HCT116 (cell line): ENCODE measurements at regions not wholly inside any gene's neighbourhood (a gene's known extent, or its start where the extent isn't known, plus 50 kb on each side); places are given as distances from the start of the nearest gene placed in this dataset.

Source experiments
- ATAC-seq: fragments of 200-7000 bp; cut with Tn5 transposase; 2 replicates; pipeline ENCODE4 v1.9.1; 2020; ENCODE audit warnings: mild to moderate bottlenecking, moderate library complexity
- BruUV-seq: library from RNA; stranded (reverse); fragments of 400-500 nt; replicated peaks from 2 replicates; lab custom pipeline; 2021; lab: Mats Ljungman, UMichigan
- CTCF ChIA-PET: fragments of 300-600 bp; sonication (Branson Sonifier 250); formaldehyde crosslinking; loops from one replicate; lab custom pipeline; 2021; ENCODE audit warnings: antibody characterized with exemption; lab: Charles Lee
- POLR2A ChIA-PET: fragments of 300-600, 350-600 bp; sonication (Branson Sonifier 250); formaldehyde crosslinking; loops from one replicate; lab custom pipeline; 2021; ENCODE audit warnings: antibody characterized with exemption; lab: Charles Lee
- RAD21 ChIA-PET, 2 experiments: fragments of 300-600 bp; sonication (Branson Sonifier 250); formaldehyde crosslinking; loops; one replicate each; lab custom pipeline; 2023; ENCODE audit warnings: low total read pairs in 2 of 2; ENCODE audit not compliant: uncharacterized antibody in 2 of 2, unreplicated experiment in 2 of 2, low non-redundant PET in 1 of 2; lab: Charles Lee
- DNase-seq: peaks from one replicate; pipeline ENCODE4 v3.0.0-alpha.2; 2010; ENCODE audit warnings: low read depth, low spot score
- H2AFZ ChIP-seq: fragments of 200-600 bp; shearing (Covaris generic), sonication (generic); 2 replicates; pipeline ENCODE4 v1.6.1; 2017; ENCODE audit warnings: low read depth, mixed run types, mixed read lengths, antibody characterized with exemption, low read length; ENCODE audit not compliant: poor library complexity, severe bottlenecking
- H3K27ac ChIP-seq: 2 replicates; pipeline ENCODE4 v1.5.1; 2012; ENCODE audit warnings: low read depth, low read length
- H3K27me3 ChIP-seq: fragments of 200-600 bp; sonication (generic); 2 replicates; pipeline ENCODE4 v1.6.1; 2016; ENCODE audit warnings: mixed run types, low read length, mixed read lengths; ENCODE audit not compliant: insufficient read depth
- H3K36me3 ChIP-seq, 2 experiments: fragments of 200-500 bp in 1 of 2; fragments of 200-600 bp in 1 of 2; sonication (Bioruptor generic) in 1 of 2; sonication (generic) in 1 of 2; 2 replicates each; pipeline versions ENCODE4 v1.5.1 to v1.6.1; 2014 to 2016; ENCODE audit warnings: low read length in 2 of 2, inconsistent platforms in 1 of 2, mixed read lengths in 1 of 2, mixed run types in 1 of 2; ENCODE audit not compliant: insufficient read depth in 2 of 2, control insufficient read depth in 1 of 2
- H3K4me1 ChIP-seq, 2 experiments: fragments of 200-600 bp in 1 of 2; sonication (generic) in 1 of 2; 2 replicates each; pipeline versions ENCODE4 v1.5.1 to v1.6.1; 2012 to 2017; ENCODE audit warnings: low read length in 2 of 2, inconsistent platforms in 1 of 2, mild to moderate bottlenecking in 1 of 2, mixed read lengths in 1 of 2, mixed run types in 1 of 2, moderate library complexity in 1 of 2; ENCODE audit not compliant: insufficient read depth in 2 of 2, control insufficient read depth in 1 of 2
- H3K4me2 ChIP-seq: fragments of 200-600 bp; sonication (generic); 2 replicates; pipeline ENCODE4 v1.6.1; 2017; ENCODE audit warnings: mixed run types, low read length, mixed read lengths
- H3K4me3 ChIP-seq, 2 experiments: fragments of 200-600 bp in 1 of 2; sonication (generic) in 1 of 2; replicated peaks in 1 of 2; 2 replicates each; pipeline ENCODE4 v1.5.1; 2011 to 2016; ENCODE audit warnings: low read length in 2 of 2, control low read depth in 1 of 2, low read depth in 1 of 2, mild to moderate bottlenecking in 1 of 2, mixed read lengths in 1 of 2, mixed run types in 1 of 2
- H3K79me2 ChIP-seq: fragments of 200-600 bp; sonication (generic); 2 replicates; pipeline ENCODE4 v1.6.1; 2017; ENCODE audit warnings: mild to moderate bottlenecking, mixed run types, low read length, moderate library complexity, mixed read lengths; ENCODE audit not compliant: insufficient read depth
- H3K9ac ChIP-seq: fragments of 200-600 bp; sonication (generic); 2 replicates; pipeline ENCODE4 v1.6.1; 2016; ENCODE audit warnings: low read length, mixed read lengths
- H3K9me2 ChIP-seq: fragments of 200-600 bp; sonication (generic), shearing (Covaris generic); 2 replicates; pipeline ENCODE4 v1.6.1; 2017; ENCODE audit warnings: mixed run types, mild to moderate bottlenecking, moderate library complexity; ENCODE audit not compliant: insufficient read depth
- H3K9me3 ChIP-seq, 2 experiments: fragments of 200-500 bp in 1 of 2; fragments of 200-600 bp in 1 of 2; sonication (Bioruptor generic) in 1 of 2; sonication (generic) in 1 of 2; 2 replicates each; pipeline ENCODE4 v1.6.1; 2014 to 2017; ENCODE audit warnings: low read length in 2 of 2, mixed read lengths in 2 of 2, inconsistent platforms in 1 of 2, low read depth in 1 of 2, mild to moderate bottlenecking in 1 of 2, mixed run types in 1 of 2, moderate library complexity in 1 of 2; ENCODE audit not compliant: control insufficient read depth in 1 of 2, insufficient read depth in 1 of 2
- H4K20me1 ChIP-seq: fragments of 200-600 bp; sonication (generic), shearing (Covaris generic); 2 replicates; pipeline ENCODE4 v1.6.1; 2017; ENCODE audit warnings: mixed run types, mild to moderate bottlenecking, moderate library complexity; ENCODE audit not compliant: insufficient read depth
- EZH2 ChIP-seq: fragments of 200-600 bp; sonication (generic); IDR thresholded peaks from 2 replicates; pipeline ENCODE4 v1.6.1; 2017; ENCODE audit warnings: antibody characterized with exemption, mixed run types
- FOSL1 ChIP-seq: IDR thresholded peaks from 2 replicates; pipeline ENCODE4 v1.6.1; 2012; ENCODE audit warnings: low read depth
- JUND ChIP-seq: IDR thresholded peaks from 2 replicates; pipeline ENCODE4 v1.6.1; 2012
- POLR2A ChIP-seq: IDR thresholded peaks from 2 replicates; pipeline ENCODE4 v1.7.0; 2011; ENCODE audit warnings: borderline replicate concordance; ENCODE audit not compliant: insufficient read depth, insufficient read length; ENCODE audit errors: extremely low read depth
- POLR2AphosphoS5 ChIP-seq: IDR thresholded peaks from 2 replicates; pipeline ENCODE4 v1.6.1; 2011; ENCODE audit warnings: mild to moderate bottlenecking, low read depth, low read length, moderate library complexity
- RAD21 ChIP-seq: IDR thresholded peaks from 2 replicates; pipeline ENCODE4 v1.6.1; 2012; ENCODE audit warnings: low read depth, mild to moderate bottlenecking
- SP1 ChIP-seq: IDR thresholded peaks from 2 replicates; pipeline ENCODE4 v1.6.1; 2012; ENCODE audit warnings: low read depth
- SRF ChIP-seq: IDR thresholded peaks from 2 replicates; pipeline ENCODE4 v1.6.1; 2012; ENCODE audit warnings: low read depth
- YY1 ChIP-seq: IDR thresholded peaks from 2 replicates; pipeline ENCODE4 v1.6.1; 2011; ENCODE audit warnings: low read length, low read depth, moderate library complexity, mild to moderate bottlenecking; ENCODE audit not compliant: insufficient replicate concordance; ENCODE audit errors: extremely low read depth
- ZFX ChIP-seq: fragments of 450-650 bp; IDR thresholded peaks from 2 replicates; pipeline ENCODE4 v1.6.1; 2017
- intact Hi-C: fragments of 100-400 bp; cut with micrococcal nuclease; formaldehyde crosslinking; loops from 2 replicates; pipeline ENCODE4 v1.10.0; 2022
- TF ChIP-seq, protein P1 (sequence below): IDR thresholded peaks from 2 replicates; pipeline ENCODE4 v1.6.1; 2012; ENCODE audit warnings: low read depth
- TF ChIP-seq, protein P2 (sequence below): IDR thresholded peaks from 2 replicates; pipeline ENCODE4 v1.6.1; 2012

DNA sequence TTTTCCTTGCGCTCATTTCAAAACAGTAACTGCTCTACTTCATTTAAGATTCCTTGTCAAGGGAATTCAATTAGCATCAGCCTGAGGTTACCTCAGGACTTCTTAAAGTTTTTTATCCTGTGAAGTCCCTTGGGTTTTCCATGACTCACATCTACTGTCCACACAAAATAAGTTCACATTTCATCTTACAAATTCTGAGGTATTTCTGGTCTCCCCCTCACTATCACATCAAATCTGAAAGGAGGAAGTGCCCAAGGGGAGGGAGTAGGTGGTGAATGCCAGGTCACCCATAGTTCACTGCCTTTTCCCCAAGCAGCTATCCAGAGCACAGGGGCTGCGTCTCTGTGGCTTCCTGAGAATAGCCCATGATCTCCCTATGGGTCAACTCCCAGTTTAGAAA lies 227.1 kb upstream of the NREP start:
- ChIA-PET POLR2A (no interaction called here), CTCF (no interaction called here), RAD21 (no interaction called here)
- ATAC-seq (no peak), DNase-seq (no peak)
- no peaks in the 10 kb centered on the region for H3K36me3 ChIP-seq
- no peak overlapping the region for H2AFZ ChIP-seq
- no peaks in the 10 kb centered on the region for H4K20me1 ChIP-seq
- no peaks in the 10 kb centered on the region for H3K79me2 ChIP-seq
- no TSS peak for BruUV-seq
- H3K9me3 ChIP-seq, result no peaks in the 10 kb centered on the region
- no peak overlapping the region for H3K9ac ChIP-seq
- no peak overlapping the region for H3K4me3 ChIP-seq
- H3K9me2 ChIP-seq, result no peaks in the 10 kb centered on the region
- peak overlapping the region; percentile 25; the same call in 1 of the 2 replicates for H3K4me2 ChIP-seq
- TF ChIP-seq ZFX (no peak), YY1 (no peak), RAD21 (no peak), POLR2A (no peak), SRF (no peak), FOSL1 (no peak), SP1 (no peak), POLR2AphosphoS5 (no peak), EZH2 (no peak), JUND (no peak)
- TF ChIP-seq, protein P1, sequence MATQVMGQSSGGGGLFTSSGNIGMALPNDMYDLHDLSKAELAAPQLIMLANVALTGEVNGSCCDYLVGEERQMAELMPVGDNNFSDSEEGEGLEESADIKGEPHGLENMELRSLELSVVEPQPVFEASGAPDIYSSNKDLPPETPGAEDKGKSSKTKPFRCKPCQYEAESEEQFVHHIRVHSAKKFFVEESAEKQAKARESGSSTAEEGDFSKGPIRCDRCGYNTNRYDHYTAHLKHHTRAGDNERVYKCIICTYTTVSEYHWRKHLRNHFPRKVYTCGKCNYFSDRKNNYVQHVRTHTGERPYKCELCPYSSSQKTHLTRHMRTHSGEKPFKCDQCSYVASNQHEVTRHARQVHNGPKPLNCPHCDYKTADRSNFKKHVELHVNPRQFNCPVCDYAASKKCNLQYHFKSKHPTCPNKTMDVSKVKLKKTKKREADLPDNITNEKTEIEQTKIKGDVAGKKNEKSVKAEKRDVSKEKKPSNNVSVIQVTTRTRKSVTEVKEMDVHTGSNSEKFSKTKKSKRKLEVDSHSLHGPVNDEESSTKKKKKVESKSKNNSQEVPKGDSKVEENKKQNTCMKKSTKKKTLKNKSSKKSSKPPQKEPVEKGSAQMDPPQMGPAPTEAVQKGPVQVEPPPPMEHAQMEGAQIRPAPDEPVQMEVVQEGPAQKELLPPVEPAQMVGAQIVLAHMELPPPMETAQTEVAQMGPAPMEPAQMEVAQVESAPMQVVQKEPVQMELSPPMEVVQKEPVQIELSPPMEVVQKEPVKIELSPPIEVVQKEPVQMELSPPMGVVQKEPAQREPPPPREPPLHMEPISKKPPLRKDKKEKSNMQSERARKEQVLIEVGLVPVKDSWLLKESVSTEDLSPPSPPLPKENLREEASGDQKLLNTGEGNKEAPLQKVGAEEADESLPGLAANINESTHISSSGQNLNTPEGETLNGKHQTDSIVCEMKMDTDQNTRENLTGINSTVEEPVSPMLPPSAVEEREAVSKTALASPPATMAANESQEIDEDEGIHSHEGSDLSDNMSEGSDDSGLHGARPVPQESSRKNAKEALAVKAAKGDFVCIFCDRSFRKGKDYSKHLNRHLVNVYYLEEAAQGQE, result no peak
- TF ChIP-seq, protein P2, sequence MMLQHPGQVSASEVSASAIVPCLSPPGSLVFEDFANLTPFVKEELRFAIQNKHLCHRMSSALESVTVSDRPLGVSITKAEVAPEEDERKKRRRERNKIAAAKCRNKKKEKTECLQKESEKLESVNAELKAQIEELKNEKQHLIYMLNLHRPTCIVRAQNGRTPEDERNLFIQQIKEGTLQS, result no peak
- peaks cover 0 to 6% of the 10 kb centered on the region in 2 experiments; a peak in 2 of 4 replicates for H3K4me1 ChIP-seq
- no peak overlapping the region for H3K27ac ChIP-seq
- H3K27me3 ChIP-seq, result no peaks in the 10 kb centered on the region
- intact Hi-C loops, result loop anchor here (5.0 kb wide), 1 partner anchor 33 kb away; no protein-coding TSS in a partner anchor
